HG03025 (cell line): ENCODE measurements at regions not wholly inside any gene's neighbourhood (a gene's known extent, or its start where the extent isn't known, plus 50 kb on each side); places are given as distances from the start of the nearest gene placed in this dataset.

Experiments
- ATAC-seq: cut with Tn5 transposase; IDR thresholded peaks from one replicate; pipeline ENCODE4 v1.9.1; 2021; ENCODE audit warnings: mild to moderate bottlenecking, moderate library complexity; ENCODE audit not compliant: unreplicated experiment, low FRiP score

GRCh38 chr4:110877778-110878370, 255.0 kb upstream of the PITX2 start:
- no peak for ATAC-seq

DNA sequence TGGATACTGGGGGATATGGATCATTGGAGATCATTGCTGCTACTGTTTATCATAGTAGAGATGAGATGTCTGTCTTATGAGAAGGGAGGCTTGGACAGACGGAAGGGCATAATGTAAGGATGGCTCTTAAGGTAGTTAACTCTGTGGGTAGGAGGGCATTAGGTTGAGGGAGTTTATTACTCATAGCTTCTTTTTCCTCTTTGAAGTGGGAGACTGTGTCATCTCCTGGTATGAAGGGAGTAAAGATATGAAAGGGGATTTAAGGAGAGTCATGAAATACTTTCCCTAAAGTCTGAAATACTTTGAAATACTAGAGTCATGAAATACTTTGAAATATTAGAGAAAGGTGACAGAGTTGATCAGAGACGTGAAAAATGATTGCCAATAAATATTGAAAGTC, 255.5 kb upstream of the PITX2 start:
- ATAC-seq: no peak

- ATAC-seq: no peak
These were observed 256.1 kb upstream of the PITX2 start for GRCh38 chr4:110878956-110879355.

DNA sequence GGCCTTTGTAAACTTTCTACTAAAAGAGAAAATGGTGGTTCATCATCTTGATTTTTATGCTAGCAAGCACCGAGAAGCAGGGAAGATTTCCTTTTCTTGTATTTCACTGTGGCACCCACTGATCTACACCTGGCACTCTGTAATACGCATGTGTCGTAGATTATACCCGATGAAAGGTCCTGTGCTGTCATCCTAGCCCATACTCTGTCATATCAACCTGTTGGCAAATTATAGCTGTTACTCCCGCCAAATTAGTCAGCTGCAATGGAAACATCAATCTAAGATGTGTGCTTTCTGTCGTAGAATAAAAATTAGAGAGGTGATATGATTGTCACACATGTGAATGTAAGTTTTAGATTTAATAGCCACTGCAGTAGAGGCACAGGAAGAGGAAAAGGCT, 263.4 kb upstream of the PITX2 start:
- no peak for ATAC-seq

DNA sequence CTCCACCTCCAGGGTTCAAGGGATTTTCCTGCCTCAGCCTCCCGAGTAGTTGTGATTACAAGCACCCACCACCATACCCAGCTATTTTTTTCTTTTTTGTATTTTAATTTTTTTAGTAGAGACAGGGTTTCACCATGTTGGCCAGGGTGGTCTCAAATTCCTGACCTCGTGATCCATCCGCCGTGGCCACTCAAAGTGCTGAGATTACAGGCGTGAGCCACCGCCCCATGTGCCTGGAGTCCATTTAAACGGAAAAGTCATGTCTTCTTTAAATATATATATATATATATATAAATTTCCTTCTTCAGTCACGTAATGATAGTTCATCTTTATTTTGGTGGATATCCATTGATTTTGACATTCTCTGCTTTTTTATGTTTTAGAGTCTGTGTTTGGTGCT, 264.0 kb upstream of the PITX2 start:
- no peak for ATAC-seq

DNA sequence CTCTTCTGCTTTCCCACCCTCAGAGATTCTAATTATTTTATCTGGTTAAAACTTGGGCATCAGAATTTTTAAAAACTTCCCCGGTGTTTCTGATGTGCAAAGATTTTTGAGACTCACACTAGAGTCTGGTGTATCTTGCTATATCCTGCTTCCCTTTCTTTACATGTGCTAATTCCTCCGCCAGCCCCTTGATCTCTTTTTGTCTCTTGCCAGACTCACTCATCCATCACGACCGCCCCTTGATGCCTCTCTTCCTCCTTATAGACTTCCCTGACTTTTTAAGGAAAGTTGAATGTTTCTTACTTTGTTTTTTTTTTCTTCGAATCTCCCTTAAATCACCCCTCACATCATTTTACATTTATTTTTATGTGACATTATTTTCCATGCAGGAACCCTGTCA, 274.9 kb upstream of the PITX2 start:
- ATAC-seq: no peak

GRCh38 chr4:110898290-110898689, 275.4 kb upstream of the PITX2 start:
- no peak for ATAC-seq

GRCh38 chr4:110900213-110900769, 277.4 kb upstream of the PITX2 start:
- ATAC-seq: no peak

DNA sequence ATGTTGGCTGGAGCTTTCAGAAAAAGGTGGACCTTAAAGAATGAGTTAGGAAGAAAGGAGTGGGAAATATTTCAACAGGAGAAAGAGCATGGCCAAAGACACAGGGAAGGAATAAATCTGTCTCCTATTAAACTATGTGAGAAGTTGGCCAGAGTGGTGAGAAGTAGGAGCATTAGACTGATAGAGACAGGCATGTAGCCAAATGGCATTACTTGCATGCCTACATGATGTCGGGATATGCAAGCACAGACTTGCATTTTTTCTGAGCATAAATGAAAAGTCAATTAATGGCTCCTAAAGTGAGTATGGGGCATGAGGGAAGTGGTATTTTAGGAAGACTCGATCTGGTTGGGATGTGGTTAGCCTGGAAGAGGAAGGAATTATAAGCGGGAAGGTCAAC, 279.6 kb upstream of the PITX2 start:
- no peak for ATAC-seq

DNA sequence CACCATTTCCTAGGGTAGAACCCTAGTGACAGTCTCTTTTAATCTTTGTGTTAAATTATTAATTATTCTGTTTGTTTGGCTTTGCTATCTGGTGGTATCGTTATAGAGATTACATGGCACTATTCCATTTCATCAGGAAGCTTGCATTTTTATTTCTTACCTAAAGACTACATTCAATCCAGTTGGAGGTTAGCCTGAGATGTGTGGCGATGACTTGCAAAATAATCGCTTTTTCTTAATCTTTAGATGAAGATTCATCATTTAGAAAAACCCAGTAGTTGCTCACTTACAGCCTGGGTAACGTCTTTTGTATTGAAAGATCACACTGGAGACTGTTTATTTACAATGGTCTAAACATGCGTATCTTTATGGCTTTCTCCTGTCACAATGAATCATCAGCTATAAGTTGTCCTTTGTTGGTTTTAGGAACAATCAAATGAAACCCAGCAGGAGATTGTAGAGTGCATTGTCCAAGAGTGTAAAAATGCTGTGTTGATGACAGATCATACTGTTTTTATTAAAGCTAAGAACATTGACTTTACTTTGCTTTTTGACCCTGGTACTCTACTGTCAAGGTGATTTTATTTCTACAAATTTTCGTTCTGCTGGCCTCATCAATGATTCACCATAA, 281.7 kb upstream of the PITX2 start:
- no peak for ATAC-seq

GRCh38 chr4:110905367-110905766, 282.5 kb upstream of the PITX2 start:
- ATAC-seq: no peak

DNA sequence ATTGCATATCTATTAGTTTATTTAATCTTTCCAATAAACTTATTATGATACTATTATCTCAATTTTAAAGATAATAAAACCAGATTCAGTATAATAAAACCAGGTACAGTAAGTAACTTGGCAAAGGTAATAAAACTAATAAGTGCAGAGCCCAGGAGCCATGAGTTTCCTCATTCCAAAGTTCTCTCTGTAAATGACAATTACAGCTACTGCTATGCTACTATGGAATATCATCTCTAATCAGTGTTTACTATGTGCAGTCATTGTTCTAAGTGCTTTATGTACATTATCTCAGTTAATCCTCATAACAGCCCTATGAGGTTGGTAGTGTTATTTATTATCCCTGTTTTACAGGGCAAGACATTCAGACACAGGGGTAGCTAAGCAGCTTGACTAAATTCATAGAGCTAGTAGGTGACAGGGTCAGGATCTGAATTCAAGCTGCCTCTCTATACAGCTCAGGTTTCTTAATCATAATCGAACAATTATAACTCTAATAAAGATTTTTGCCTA, 285.0 kb upstream of the PITX2 start:
- no peak for ATAC-seq

- ATAC-seq: no peak
These were observed 291.9 kb upstream of the PITX2 start for GRCh38 chr4:110914791-110915190.

DNA sequence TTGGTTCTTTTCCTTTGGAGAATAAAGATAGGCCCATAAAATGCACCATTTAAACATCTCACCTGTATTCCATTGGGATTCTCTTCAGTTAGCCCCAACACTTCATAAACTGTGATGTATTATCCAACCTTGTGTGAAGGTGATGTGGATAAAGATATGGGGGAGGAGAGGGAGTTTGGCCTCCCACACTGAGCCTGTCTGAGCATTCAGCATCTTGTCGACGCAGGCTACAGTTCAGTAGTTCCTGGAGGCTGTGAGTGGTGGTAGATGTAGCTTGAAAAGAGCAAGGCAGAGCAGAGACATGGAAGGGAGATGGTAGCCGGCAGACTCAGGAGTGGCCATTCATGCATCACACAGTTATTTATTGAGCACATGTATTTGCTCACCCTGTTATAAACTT, 292.4 kb upstream of the PITX2 start:
- ATAC-seq: no peak

- no peak for ATAC-seq
These were observed 293.6 kb upstream of the PITX2 start for GRCh38 chr4:110916505-110916904.

DNA sequence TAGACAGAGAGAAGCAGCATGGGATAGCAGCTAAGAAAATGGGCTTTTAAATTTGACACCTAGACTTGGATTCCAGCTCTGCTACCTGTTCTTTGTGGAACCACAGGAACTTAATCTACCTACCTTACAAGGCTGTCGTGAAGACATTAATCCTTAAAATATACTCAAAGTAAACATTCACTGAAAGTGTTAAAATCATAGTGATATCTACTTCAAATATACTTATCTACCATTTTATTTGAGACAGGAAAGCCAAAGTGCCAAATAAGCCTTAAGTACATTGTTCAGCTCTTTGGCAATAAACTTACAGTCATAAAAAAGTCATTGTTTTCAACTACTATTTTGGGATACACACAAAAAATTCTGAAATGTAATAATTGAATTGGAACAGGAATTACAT, 295.0 kb upstream of the PITX2 start:
- no peak for ATAC-seq

DNA sequence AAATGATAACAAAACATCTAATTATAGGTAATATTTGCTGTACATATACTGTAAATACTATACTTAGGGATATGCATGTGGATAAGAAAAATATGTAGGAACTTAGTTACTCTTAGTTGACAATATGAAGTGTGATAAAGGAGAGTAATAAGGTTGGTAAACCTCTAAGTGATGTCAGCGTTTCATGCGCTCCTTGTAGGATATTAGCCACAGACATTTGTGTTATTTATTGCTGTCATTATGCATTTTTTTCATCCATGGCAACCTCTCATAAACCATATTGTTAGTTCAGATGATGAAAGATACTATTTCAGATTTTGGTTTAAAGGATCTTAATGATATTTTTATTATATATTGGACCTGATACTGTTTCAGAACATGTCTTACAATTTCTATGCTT, 298.1 kb upstream of the PITX2 start:
- no peak for ATAC-seq

DNA sequence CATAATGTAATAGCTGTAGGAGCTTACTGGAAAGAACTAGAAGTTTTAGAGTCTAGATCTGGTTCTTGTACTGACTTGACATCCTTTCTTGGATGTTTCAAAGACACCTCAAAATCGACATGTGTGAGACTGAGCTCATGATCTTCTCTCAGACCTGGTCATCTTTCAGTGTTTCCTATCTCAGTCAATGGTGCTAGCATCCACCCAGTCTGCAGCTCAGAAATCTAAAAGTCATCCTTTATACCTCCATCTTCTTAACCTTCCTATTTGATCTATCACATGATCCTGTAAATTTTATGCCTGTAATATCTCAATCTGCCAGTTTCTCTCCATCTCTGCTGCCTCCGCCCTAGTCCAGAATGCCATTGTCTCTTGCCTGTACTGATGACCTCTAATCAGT, 301.9 kb upstream of the PITX2 start:
- ATAC-seq: no peak

GRCh38 chr4:110926841-110927400, 304.0 kb upstream of the PITX2 start:
- ATAC-seq: no peak

GRCh38 chr4:110933341-110933740, 310.5 kb upstream of the PITX2 start:
- ATAC-seq: no peak

DNA sequence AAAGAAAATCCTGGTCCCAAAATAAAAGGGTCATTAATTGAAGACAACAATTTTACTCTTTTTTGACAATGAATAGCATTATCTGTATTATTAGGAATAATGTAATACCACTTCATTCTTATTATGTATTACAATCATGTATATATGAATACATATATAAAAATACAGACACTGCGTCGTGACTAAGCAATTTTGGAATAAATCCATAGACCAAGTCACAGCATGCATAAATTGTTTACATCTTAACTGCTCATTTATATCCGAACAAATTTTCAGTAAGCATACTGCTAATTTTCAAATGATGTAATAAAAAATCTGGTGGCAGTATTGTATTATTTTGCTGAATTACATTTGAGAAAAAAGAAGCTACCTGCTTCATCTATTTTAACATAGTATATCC, 321.6 kb upstream of the PITX2 start:
- ATAC-seq: no peak

GRCh38 chr4:110945600-110945999, 322.7 kb upstream of the PITX2 start:
- no peak for ATAC-seq
